Right lobe of liver (tissue), 6 donors: ENCODE measurements at regions not wholly inside any gene's neighbourhood (a gene's known extent, or its start where the extent isn't known, plus 50 kb on each side); places are given as distances from the start of the nearest gene placed in this dataset.

Source experiments
- ATAC-seq, 4 donors: fragments of 200-7000 bp; cut with Tn5 transposase; one replicate each; pipeline ENCODE4 v1.9.1; 2020; ENCODE audit warnings: mild to moderate bottlenecking in 4 of 4, moderate library complexity in 4 of 4
- DNase-seq, 3 donors: peaks; one replicate each; pipeline ENCODE4 v3.0.0-alpha.2; 2020
- H3K27ac ChIP-seq, 3 donors: fragments of 200-600 bp; one replicate each; pipeline ENCODE4 v1.8.0; 2022
- H3K27me3 ChIP-seq, 2 donors: fragments of 200-600 bp; one replicate each; pipeline ENCODE4 v1.8.0; 2022
- H3K36me3 ChIP-seq, 4 donors: fragments of 200-600 bp; sonication (generic) in 1 of 4; one replicate each; pipeline versions ENCODE4 v1.5.1 to v1.8.0; 2017 to 2022; ENCODE audit warnings: control low read depth in 1 of 4
- H3K4me1 ChIP-seq, 4 donors: fragments of 200-600 bp; sonication (generic) in 1 of 4; one replicate each; pipeline versions ENCODE4 v1.5.1 to v1.8.0; 2017 to 2022; ENCODE audit warnings: control low read depth in 1 of 4
- H3K4me3 ChIP-seq, 3 donors: fragments of 200-600 bp; one replicate each; pipeline ENCODE4 v1.8.0; 2022
- H3K9me3 ChIP-seq, 4 donors: fragments of 200-600 bp; sonication (generic) in 1 of 4; one replicate each; pipeline versions ENCODE4 v1.5.1 to v1.8.0; 2017 to 2022; ENCODE audit warnings: control low read depth in 1 of 4
- CTCF ChIP-seq, 4 donors: fragments of 200-600 bp in 3 of 4; fragments of 450-650 bp in 1 of 4; IDR thresholded peaks; one replicate each; pipeline versions ENCODE4 v1.5.1 to v1.8.0; 2016 to 2022; ENCODE audit warnings: antibody characterized with exemption in 4 of 4, mild to moderate bottlenecking in 2 of 4
- POLR2A ChIP-seq: fragments of 450-650 bp; IDR thresholded peaks from one replicate; pipeline ENCODE4 v1.6.1; 2017; ENCODE audit warnings: antibody characterized with exemption, mild to moderate bottlenecking
- WGBS: methylation state at CpG from one replicate; pipeline ENCODE4 v1.1.6; 2018; ENCODE audit warnings: low coverage, low lambda C conversion rate; ENCODE audit not compliant: insufficient coverage; ENCODE audit errors: missing lambda C conversion rate; 5-methylcytosine and 5-hydroxymethylcytosine counted together
- intact Hi-C, 2 donors: fragments of 100-400 bp; cut with DNase I; formaldehyde crosslinking; loops; one replicate each; pipeline versions ENCODE4 v1.11.2 to v1.14.1; 2022
- donor health status: DM: no; HTN: yes; CAD: no.
- donor health status: DM: no; HTN: no; CAD: no.
- donor health status: DM: no; HTN: no; CAD: no.
- donor health status: DM: no; HTN: yes; CAD: no.
- donor health status: DM: no; HTN: yes; CAD: no.

- no peaks in the 10 kb centered on the region for H3K9me3 ChIP-seq
- ATAC-seq (no peak), DNase-seq (no peak)
- no peaks in the 10 kb centered on the region for H3K4me1 ChIP-seq
- intact Hi-C loops: no loop called here
- H3K36me3 ChIP-seq: no peaks in the 10 kb centered on the region
- H3K27me3 ChIP-seq: no peaks in the 10 kb centered on the region
- TF ChIP-seq CTCF (IDR thresholded peaks at IDR 0.05): no peak
- 39% methylated on average over 3 of the region's 3 CpGs for WGBS
- H3K27ac ChIP-seq: no peak overlapping the region
- H3K4me3 ChIP-seq: no peak overlapping the region
These were observed 264.0 kb upstream of the EPHA4 start for GRCh38 chr2:221836095-221836494.

DNA sequence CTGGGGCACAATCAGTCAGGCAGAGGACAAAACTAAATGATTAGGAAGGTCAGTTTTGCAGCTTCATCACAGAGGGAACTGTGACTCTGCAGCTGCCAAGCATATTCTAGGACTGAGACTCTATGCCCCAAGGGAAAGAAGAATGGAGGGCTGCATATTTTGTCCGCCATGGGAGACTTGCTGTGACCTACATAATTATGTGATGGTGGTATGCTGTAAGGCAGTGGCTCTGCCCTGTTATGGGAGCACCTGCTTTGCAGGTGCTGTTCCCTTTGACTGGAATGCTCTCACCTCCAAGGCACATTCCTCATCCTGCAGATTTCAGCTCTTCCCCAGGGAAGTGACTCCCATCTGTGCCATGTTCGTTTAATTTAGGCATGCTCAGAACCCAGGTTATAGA, 261.9 kb upstream of the EPHA4 start:
- DNase-seq: no peak
- TF ChIP-seq CTCF (IDR thresholded peaks at IDR 0.05) (no peak), POLR2A (no peak)
- no peak for ATAC-seq
- Histone ChIP-seq H3K4me3 (no peak overlapping the region), H3K36me3 (no peaks in the 10 kb centered on the region), H3K27me3 (no peaks in the 10 kb centered on the region), H3K4me1 (no peaks in the 10 kb centered on the region), H3K27ac (no peak overlapping the region), H3K9me3 (no peaks in the 10 kb centered on the region)
- intact Hi-C loops: no loop called here
- WGBS: 12% methylated on average over 1 of the region's 2 CpGs

- 58% methylated on average over 2 of the region's 2 CpGs for WGBS
- no peak overlapping the region for H3K27ac ChIP-seq
- TF ChIP-seq POLR2A (no peak), CTCF (IDR thresholded peaks at IDR 0.05) (no peak)
- intact Hi-C loops: no loop called here
- no peaks in the 10 kb centered on the region for H3K36me3 ChIP-seq
- H3K9me3 ChIP-seq: no peaks in the 10 kb centered on the region
- no peaks in the 10 kb centered on the region for H3K4me1 ChIP-seq
- no peak for ATAC-seq
- no peak overlapping the region for H3K4me3 ChIP-seq
- no peak for DNase-seq
- no peaks in the 10 kb centered on the region for H3K27me3 ChIP-seq
These were observed 258.9 kb upstream of the EPHA4 start for GRCh38 chr2:221831051-221831450.

GRCh38 chr2:221822416-221822815, 250.3 kb upstream of the EPHA4 start:
- 33% methylated on average over 2 of the region's 2 CpGs for WGBS
- TF ChIP-seq POLR2A (no peak), CTCF (IDR thresholded peaks at IDR 0.05) (no peak)
- ATAC-seq: no peak

More at GRCh38 chr2:221822416-221822815, 250.3 kb upstream of the EPHA4 start:
- H3K4me1 ChIP-seq: no peaks in the 10 kb centered on the region
- no peak overlapping the region for H3K27ac ChIP-seq
- DNase-seq: no peak
- H3K9me3 ChIP-seq: no peaks in the 10 kb centered on the region
- H3K27me3 ChIP-seq: no peaks in the 10 kb centered on the region
- no peak overlapping the region for H3K4me3 ChIP-seq
- intact Hi-C loops: no loop called here
- H3K36me3 ChIP-seq: no peaks in the 10 kb centered on the region
